Heart right ventricle (tissue), 16 donors: ENCODE measurements at regions not wholly inside any gene's neighbourhood (a gene's known extent, or its start where the extent isn't known, plus 50 kb on each side); places are given as distances from the start of the nearest gene placed in this dataset.
"Not testable (repeated sequence)": the region's sequence is repeated elsewhere in the genome, so short reads cannot be mapped to it uniquely, and the experiment has no call there.

ENCODE experiments used
- ATAC-seq, 8 donors: fragments of 200-7000 bp; cut with Tn5 transposase; one replicate each; pipeline ENCODE4 v1.9.1; 2020; ENCODE audit warnings: mild to moderate bottlenecking in 8 of 8, moderate library complexity in 8 of 8, moderate number of reproducible peaks in 1 of 8
- DNase-seq, 2 donors: peaks; one replicate each; pipeline ENCODE4 v3.0.0-alpha.2; 2020
- H3K27ac ChIP-seq, 10 donors: fragments of 200-600 bp; sonication (generic) in 2 of 10; one replicate each; pipeline versions ENCODE4 v1.5.0 to v1.8.0; 2020 to 2022; ENCODE audit warnings: mild to moderate bottlenecking in 3 of 10
- H3K27me3 ChIP-seq, 7 donors: fragments of 200-600 bp; one replicate each; pipeline ENCODE4 v1.8.0; 2021 to 2022; ENCODE audit warnings: mild to moderate bottlenecking in 2 of 7
- H3K36me3 ChIP-seq, 9 donors: fragments of 200-600 bp; sonication (generic) in 1 of 9; one replicate each; pipeline versions ENCODE4 v1.5.0 to v1.8.0; 2020 to 2022; ENCODE audit warnings: mild to moderate bottlenecking in 2 of 9
- H3K4me1 ChIP-seq, 9 donors: fragments of 200-600 bp; sonication (generic) in 1 of 9; one replicate each; pipeline versions ENCODE4 v1.5.0 to v1.8.0; 2020 to 2022; ENCODE audit warnings: mild to moderate bottlenecking in 4 of 9
- H3K4me3 ChIP-seq, 10 donors: fragments of 200-600 bp; sonication (generic) in 2 of 10; one replicate each; pipeline versions ENCODE4 v1.5.0 to v1.8.0; 2020 to 2022; ENCODE audit warnings: mild to moderate bottlenecking in 7 of 10, moderate library complexity in 2 of 10
- H3K9me3 ChIP-seq, 11 donors: fragments of 200-600 bp in 10 of 11; sonication (generic) in 2 of 11; one replicate each; pipeline versions ENCODE4 v1.5.0 to v1.8.0; 2013 to 2022; ENCODE audit warnings: mild to moderate bottlenecking in 2 of 11, control low read depth in 1 of 11, moderate library complexity in 1 of 11
- whole genome bisulfite sequencing, 2 donors: extraction: QIAGEN DNeasy Blood & Tissue Kit; methylation state at CpG; one replicate each; pipeline ENCODE4 v1.1.7; 2013; ENCODE audit warnings: inconsistent platforms in 1 of 2; 5-methylcytosine and 5-hydroxymethylcytosine counted together
- intact Hi-C, 10 donors: fragments of 100-400 bp; cut with DNase I; formaldehyde crosslinking; loops; one replicate each; pipeline versions ENCODE4 v1.11.1 to v1.14.2; 2022
- TF ChIP-seq, protein P1 (sequence below), 9 donors: fragments of 200-600 bp; sonication (generic) in 2 of 9; IDR thresholded peaks; one replicate each; pipeline versions ENCODE4 v1.5.0 to v1.8.0; 2021 to 2022; ENCODE audit warnings: antibody characterized with exemption in 9 of 9, mild to moderate bottlenecking in 5 of 9, moderate library complexity in 1 of 9
- donor health status: Arrhythmogenic right ventricular cardiomyopathy.
- donor health status: ischemic (EF 13 %, LVEDD 7.1; RV severe dilation, severe dysfunction).
- donor health status: healthy with polysubstance abuse.
- donor health status: DM: no; HTN: yes; CAD: no.
- donor health status: DM: no; HTN: no; CAD: no.
- donor health status: ischemic (EF 25% LVEDD 6.9; RV normal size, moderate dysfunction).
- donor health status: ischemic (EF 25% LVEDD 5.7; RV mildly dilated, moderate dysfunction).
- donor health status: healthy.
- donor health status: DM: yes; HTN: yes; CAD: no.
- donor health status: Ischemic cardiomyopathy.
- donor health status: ischemic (EF 35%, LVEDD 5.7; RV mildly dilated, moderate dysfunction).
- donor health status: nonischemic (EF 11% LVEDD 7.7; RV severe dilation, severe dysfunction).
- donor health status: DM: yes; HTN: yes; CAD: no.
- donor health status: PGD.
- donor health status: ischemic (EF 29% LVEDD 5.4; RV normal size, mild dysfunction).
- donor health status: nonischemic (EF 23%, LVEDD 6.1; RV moderate dilation, normal function).

DNA sequence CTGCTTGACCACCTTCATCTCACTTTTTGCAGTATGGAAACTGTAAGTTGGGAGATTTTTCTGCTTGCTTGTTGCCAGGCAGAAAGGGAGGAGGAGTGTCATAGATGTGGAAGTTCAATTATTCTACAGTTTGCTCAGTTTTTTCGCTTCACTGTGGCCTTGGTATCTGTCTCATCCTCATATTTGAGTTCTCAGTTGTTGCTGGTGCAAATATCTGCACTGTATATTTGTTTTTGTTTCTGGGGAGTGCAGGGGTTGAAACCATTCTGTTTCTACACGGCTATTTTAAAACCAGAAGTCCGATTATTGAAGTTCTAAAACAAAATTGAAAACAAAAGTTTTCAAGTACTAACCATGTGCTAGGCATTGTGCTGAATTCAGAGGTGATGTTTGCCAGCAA is 153.4 kb downstream of the JRKL start:
- Histone ChIP-seq H3K36me3 (no peaks in the 10 kb centered on the region), H3K27me3 (peaks cover 0 to 4% (median 0%) of the 10 kb centered on the region in 7 donors), H3K4me3 (no peak overlapping the region), H3K27ac (no peak overlapping the region), H3K9me3 (peaks cover 0 to 4% (median 0%) of the 10 kb centered on the region in 11 donors), H3K4me1 (peaks cover 0 to 6% (median 0%) of the 10 kb centered on the region in 9 donors)
- intact Hi-C loops = no loop called here
- ATAC-seq (no peak), DNase-seq (no peak)
- 79 to 84% methylated on average over 3 of the region's 3 CpGs for WGBS, 2 donors
- TF ChIP-seq, protein P1, sequence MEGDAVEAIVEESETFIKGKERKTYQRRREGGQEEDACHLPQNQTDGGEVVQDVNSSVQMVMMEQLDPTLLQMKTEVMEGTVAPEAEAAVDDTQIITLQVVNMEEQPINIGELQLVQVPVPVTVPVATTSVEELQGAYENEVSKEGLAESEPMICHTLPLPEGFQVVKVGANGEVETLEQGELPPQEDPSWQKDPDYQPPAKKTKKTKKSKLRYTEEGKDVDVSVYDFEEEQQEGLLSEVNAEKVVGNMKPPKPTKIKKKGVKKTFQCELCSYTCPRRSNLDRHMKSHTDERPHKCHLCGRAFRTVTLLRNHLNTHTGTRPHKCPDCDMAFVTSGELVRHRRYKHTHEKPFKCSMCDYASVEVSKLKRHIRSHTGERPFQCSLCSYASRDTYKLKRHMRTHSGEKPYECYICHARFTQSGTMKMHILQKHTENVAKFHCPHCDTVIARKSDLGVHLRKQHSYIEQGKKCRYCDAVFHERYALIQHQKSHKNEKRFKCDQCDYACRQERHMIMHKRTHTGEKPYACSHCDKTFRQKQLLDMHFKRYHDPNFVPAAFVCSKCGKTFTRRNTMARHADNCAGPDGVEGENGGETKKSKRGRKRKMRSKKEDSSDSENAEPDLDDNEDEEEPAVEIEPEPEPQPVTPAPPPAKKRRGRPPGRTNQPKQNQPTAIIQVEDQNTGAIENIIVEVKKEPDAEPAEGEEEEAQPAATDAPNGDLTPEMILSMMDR (IDR thresholded peaks at IDR 0.05) = no peak

DNA sequence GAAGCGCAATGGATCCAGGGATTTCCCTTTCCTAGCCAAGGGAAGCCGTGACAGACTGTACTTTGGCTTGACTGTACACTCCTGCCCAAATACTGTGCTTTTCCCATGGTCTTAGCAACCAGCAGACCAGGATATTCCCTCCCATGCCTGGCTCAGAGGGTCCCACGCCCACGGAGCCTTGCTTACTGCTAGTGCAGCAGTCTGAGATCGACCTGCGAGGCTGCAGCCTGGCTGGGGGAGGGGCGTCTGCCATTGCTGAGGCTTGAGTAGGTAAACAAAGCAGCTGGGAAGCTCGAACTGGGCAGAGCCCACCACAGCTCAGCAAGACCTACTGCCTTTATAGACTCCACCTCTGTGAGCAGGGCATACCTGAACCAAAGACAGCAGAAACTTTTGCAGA is 155.4 kb downstream of the JRKL start:
- H3K27ac ChIP-seq, H3K27me3 ChIP-seq, DNase-seq, H3K4me3 ChIP-seq, H3K4me1 ChIP-seq, H3K36me3 ChIP-seq, ATAC-seq, H3K9me3 ChIP-seq, intact Hi-C loops: not testable (repeated sequence)
- 68 to 71% methylated on average over 8 of the region's 8 CpGs for WGBS, 2 donors

DNA sequence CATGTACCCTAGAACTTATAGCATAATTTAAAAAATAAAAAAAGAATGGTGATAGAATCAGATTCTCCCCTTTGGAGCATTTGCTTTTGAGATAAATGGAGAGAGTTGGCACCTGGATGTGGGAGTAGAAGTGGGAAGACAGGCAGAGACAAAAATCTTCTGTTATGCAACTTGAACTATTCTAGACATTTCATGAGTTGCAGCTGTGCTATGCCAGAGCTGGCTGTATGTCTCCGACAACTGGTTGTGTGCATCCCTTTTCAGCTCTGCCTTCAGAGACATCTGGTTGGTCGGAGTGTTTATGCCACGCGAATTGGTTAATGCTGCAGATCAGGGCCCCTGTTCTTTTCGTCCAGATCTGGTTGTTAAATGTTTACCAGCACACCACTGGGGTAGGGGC is 161.3 kb downstream of the JRKL start:
- H3K4me1 ChIP-seq = no peaks in the 10 kb centered on the region
- no peak for ATAC-seq
- no peak overlapping the region for H3K27ac ChIP-seq
- TF ChIP-seq, protein P1 (IDR thresholded peaks at IDR 0.05) = no peak
- no peaks in the 10 kb centered on the region for H3K36me3 ChIP-seq
- no peak for DNase-seq
- intact Hi-C loops = no loop called here
- no peaks in the 10 kb centered on the region for H3K27me3 ChIP-seq
- 85 to 87% methylated on average over 5 of the region's 5 CpGs for WGBS, 2 donors
- H3K9me3 ChIP-seq = peaks cover 0 to 8% (median 0%) of the 10 kb centered on the region in 11 donors
- H3K4me3 ChIP-seq = no peak overlapping the region

DNA sequence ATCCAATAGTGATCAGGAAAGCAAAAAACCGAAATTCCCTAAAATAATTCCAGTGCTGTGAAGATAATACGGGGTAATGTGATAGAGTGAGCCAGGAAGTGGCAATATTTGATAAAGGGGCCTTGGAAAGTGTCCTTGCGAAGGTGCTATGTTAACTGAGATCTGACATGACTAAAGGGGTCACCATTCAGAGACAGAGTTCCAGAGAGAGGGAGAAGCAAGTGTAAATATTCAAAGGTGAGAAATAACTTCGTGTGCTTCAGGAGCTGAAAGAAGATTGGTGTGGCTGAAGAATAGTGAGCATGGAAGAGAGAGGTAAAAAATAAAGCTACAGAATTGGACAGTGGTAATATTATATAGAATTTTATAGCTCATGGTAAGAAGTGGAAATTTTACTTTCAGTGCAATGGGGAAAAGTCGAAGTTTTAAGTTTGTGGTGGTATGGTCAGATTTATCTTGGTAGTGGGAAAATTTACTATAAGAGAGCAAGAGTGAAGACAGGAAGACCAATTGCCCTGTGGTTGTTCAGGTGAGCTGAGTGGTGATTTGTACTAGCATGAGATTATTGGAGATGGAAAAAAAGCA is 164.5 kb downstream of the JRKL start:
- 69 to 79% methylated on average over 5 of the region's 5 CpGs for WGBS, 2 donors
- Histone ChIP-seq H3K4me1 (no peaks in the 10 kb centered on the region), H3K4me3 (no peak overlapping the region), H3K36me3 (no peaks in the 10 kb centered on the region), H3K9me3 (peaks cover 0 to 9% (median 0%) of the 10 kb centered on the region in 11 donors), H3K27ac (no peak overlapping the region), H3K27me3 (no peaks in the 10 kb centered on the region)
- DNase-seq = no peak
- no peak for ATAC-seq
- TF ChIP-seq, protein P1 (IDR thresholded peaks at IDR 0.05) = no peak
- intact Hi-C loops = no loop called here

DNA sequence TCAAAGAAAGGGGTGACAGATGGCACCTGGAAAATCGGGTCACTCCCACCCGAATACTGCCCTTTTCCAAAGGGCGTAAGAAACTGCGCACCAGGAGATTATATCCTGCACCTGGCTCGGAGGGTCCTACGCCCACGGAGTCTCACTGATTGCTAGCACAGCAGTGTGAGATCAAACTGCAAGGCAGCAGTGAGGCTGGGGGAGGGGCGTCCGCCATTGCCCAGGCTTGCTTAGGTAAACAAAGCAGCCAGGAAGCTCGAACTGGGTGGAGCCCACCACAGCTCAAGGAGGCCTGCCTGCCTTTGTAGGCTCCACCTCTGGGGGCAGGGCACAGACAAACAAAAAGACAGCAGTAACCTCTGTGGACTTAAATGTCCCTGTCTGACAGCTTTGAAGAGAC is 166.0 kb downstream of the JRKL start:
- H3K9me3 ChIP-seq = peaks cover 0 to 11% (median under 1%) of the 10 kb centered on the region in 11 donors
- H3K4me1 ChIP-seq, intact Hi-C loops, H3K27me3 ChIP-seq, H3K27ac ChIP-seq, H3K4me3 ChIP-seq, ATAC-seq, DNase-seq, H3K36me3 ChIP-seq: not testable (repeated sequence)
- WGBS, 2 donors = 91 to 92% methylated on average over 9 of the region's 10 CpGs

DNA sequence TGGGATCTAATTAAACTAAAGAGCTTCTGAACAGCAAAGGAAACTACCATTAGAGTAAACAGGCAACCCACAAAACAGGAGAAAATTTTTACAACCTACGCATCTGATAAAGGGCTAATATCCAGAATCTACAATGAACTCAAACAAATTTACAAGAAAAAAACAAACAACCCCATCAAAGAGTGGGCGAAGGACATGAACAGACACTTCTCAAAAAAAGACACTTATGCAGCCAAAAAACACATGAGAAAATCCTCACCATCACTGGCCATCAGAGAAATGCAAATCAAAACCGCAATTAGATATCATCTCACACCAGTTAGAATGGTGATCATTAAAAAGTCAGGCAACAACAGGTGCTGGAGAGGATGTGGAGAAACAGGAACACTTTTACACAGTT is 170.9 kb downstream of the JRKL start:
- H3K27ac ChIP-seq, H3K27me3 ChIP-seq, H3K4me1 ChIP-seq, H3K4me3 ChIP-seq, intact Hi-C loops, H3K36me3 ChIP-seq, DNase-seq, ATAC-seq: not testable (repeated sequence)
- 97% methylated on average over 3 of the region's 3 CpGs for WGBS, 2 donors
- peaks cover 0 to 18% (median 4%) of the 10 kb centered on the region in 11 donors for H3K9me3 ChIP-seq
